K562 (cell line): ENCODE measurements at regions not wholly inside any gene's neighbourhood (a gene's known extent, or its start where the extent isn't known, plus 50 kb on each side); places are given as distances from the start of the nearest gene placed in this dataset.

ENCODE experiments used
- ATAC-seq: fragments of 200-7000 bp; cut with Tn5 transposase; 3 replicates; pipeline ENCODE4 v1.9.1; 2020; ENCODE audit warnings: moderate library complexity
- BruUV-seq: library from RNA; stranded (reverse); fragments of 400-500 nt; replicated peaks from 2 replicates; lab custom pipeline; 2021; lab: Mats Ljungman, UMichigan
- CTCF ChIA-PET: fragments of 300-600 bp; formaldehyde crosslinking; extraction: SDS; loops from one replicate; lab custom pipeline; 2021; ENCODE audit warnings: low intra/inter-chr PET ratio; lab: Yijun Ruan, JAX
- POLR2A ChIA-PET: fragments of 300-600, 350-650 bp; sonication (Branson Sonifier 250); formaldehyde crosslinking; extraction: SDS; loops from one replicate; lab custom pipeline; 2021; ENCODE audit warnings: antibody characterized with exemption, inconsistent platforms; lab: Yijun Ruan, JAX
- DNase-seq, 4 experiments: peaks; one replicate each; pipeline versions ENCODE4 v3.0.0 to v3.0.0-alpha.2; 2011 to 2018; ENCODE audit warnings: low spot score in 3 of 4, mixed read lengths in 3 of 4; ENCODE audit errors: extremely low read depth in 1 of 4
- FAIRE-seq: peaks from 2 replicates; lab custom pipeline; 2011; peaks lifted over from hg19 to GRCh38; lab: Jason Lieb, UNC
- H2AFZ ChIP-seq: 2 replicates; pipeline ENCODE4 v1.6.0; 2011; ENCODE audit warnings: low read depth, low read length, control low read depth, inconsistent platforms
- H3K27ac ChIP-seq: fragments of 200-600 bp; 3 replicates; pipeline ENCODE4 v1.8.0; 2011; ENCODE audit warnings: low read depth, mild to moderate bottlenecking, control low read depth, inconsistent platforms, low read length, moderate library complexity, mixed read lengths; ENCODE audit errors: extremely low read depth
- H3K27me3 ChIP-seq, 2 experiments: fragments of 300-600 bp in 1 of 2; 2 replicates in 1 of 2; 3 replicates in 1 of 2; pipeline versions ENCODE4 v1.6.0 to v1.8.0; 2011; ENCODE audit warnings: inconsistent platforms in 2 of 2, low read length in 2 of 2, mild to moderate bottlenecking in 1 of 2, mixed read lengths in 1 of 2, moderate library complexity in 1 of 2; ENCODE audit not compliant: control insufficient read depth in 2 of 2, insufficient read depth in 2 of 2
- H3K36me3 ChIP-seq: fragments of 300-600 bp; 3 replicates; pipeline ENCODE4 v1.8.0; 2011; ENCODE audit warnings: mild to moderate bottlenecking, low read length, inconsistent platforms; ENCODE audit not compliant: control insufficient read depth, insufficient read depth
- H3K4me1 ChIP-seq, 2 experiments: fragments of 200-600 bp in 1 of 2; replicated peaks in 1 of 2; 2 replicates in 1 of 2; 3 replicates in 1 of 2; pipeline versions ENCODE4 v1.5.1 to v1.8.0; 2011; ENCODE audit warnings: inconsistent platforms in 2 of 2, low read length in 2 of 2, mild to moderate bottlenecking in 1 of 2, mixed read lengths in 1 of 2, moderate library complexity in 1 of 2; ENCODE audit not compliant: control insufficient read depth in 2 of 2, insufficient read depth in 2 of 2
- H3K4me2 ChIP-seq: 2 replicates; pipeline ENCODE4 v1.6.1; 2011; ENCODE audit warnings: low read length, control low read depth, inconsistent platforms, mixed read lengths; ENCODE audit not compliant: insufficient read depth
- H3K4me3 ChIP-seq: fragments of 200-600 bp; sonication (generic), shearing (Covaris generic); 2 replicates; pipeline ENCODE4 v1.5.1; 2016; ENCODE audit warnings: control low read depth, inconsistent platforms
- H3K79me2 ChIP-seq: fragments of 200-600 bp; 3 replicates; pipeline ENCODE4 v1.8.0; 2011; ENCODE audit warnings: low read length, inconsistent platforms; ENCODE audit not compliant: control insufficient read depth, insufficient read depth
- H3K9ac ChIP-seq, 2 experiments: 2 replicates each; pipeline versions ENCODE4 v1.6.0 to v1.6.1; 2011; ENCODE audit warnings: low read depth in 2 of 2, low read length in 2 of 2, control low read depth in 1 of 2, inconsistent platforms in 1 of 2, mild to moderate bottlenecking in 1 of 2, mixed read lengths in 1 of 2; ENCODE audit not compliant: insufficient read depth in 1 of 2
- H3K9me1 ChIP-seq: one replicate; pipeline ENCODE4 v1.6.0; 2011; ENCODE audit warnings: inconsistent platforms, mild to moderate bottlenecking, low read length, moderate library complexity; ENCODE audit not compliant: control insufficient read depth, insufficient read depth
- H3K9me3 ChIP-seq: replicated peaks from 2 replicates; pipeline ENCODE4 v1.5.1; 2011; ENCODE audit warnings: low read depth, low read length, inconsistent platforms; ENCODE audit not compliant: control insufficient read depth, insufficient read depth
- H4K20me1 ChIP-seq: replicated peaks from 2 replicates; pipeline ENCODE4 v1.6.1; 2011; ENCODE audit warnings: low read length, inconsistent platforms, mixed read lengths; ENCODE audit not compliant: control insufficient read depth, insufficient read depth
- CBX8 ChIP-seq: fragments of 200-600 bp; sonication (generic); IDR thresholded peaks from 2 replicates; pipeline ENCODE4 v1.6.1; 2012; ENCODE audit warnings: borderline replicate concordance, mixed run types, low read depth, mild to moderate bottlenecking, moderate library complexity, mixed read lengths, low read length, control low read depth, inconsistent platforms; ENCODE audit not compliant: poor library complexity, severe bottlenecking; ENCODE audit errors: extremely low read depth
- GATAD2B ChIP-seq: fragments of 450-650 bp; IDR thresholded peaks from 2 replicates; pipeline ENCODE4 v1.6.1; 2017; ENCODE audit warnings: mild to moderate bottlenecking, borderline replicate concordance
- IRF1 ChIP-seq: sonication (generic); formaldehyde crosslinking; IDR thresholded peaks from 2 replicates; pipeline ENCODE4 v1.8.0; 2022; ENCODE audit warnings: missing genetic modification reagents, mild to moderate bottlenecking, borderline replicate concordance
- KHSRP ChIP-seq: fragments of 450-650 bp; IDR thresholded peaks from 2 replicates; pipeline ENCODE4 v1.6.1; 2017
- KLF6 ChIP-seq: fragments of 250-450 bp; sonication (Bioruptor Pico); IDR thresholded peaks from 2 replicates; pipeline ENCODE4 v1.4.0; 2020; ENCODE audit warnings: mild to moderate bottlenecking, moderate library complexity, borderline replicate concordance
- NELFE ChIP-seq: IDR thresholded peaks from 2 replicates; pipeline ENCODE4 v1.6.1; 2011; ENCODE audit warnings: mild to moderate bottlenecking; ENCODE audit not compliant: insufficient read depth, insufficient read length
- PHF21A ChIP-seq: fragments of 450-650 bp; IDR thresholded peaks from 2 replicates; pipeline ENCODE4 v1.6.1; 2017; ENCODE audit warnings: low read depth, borderline replicate concordance
- PRPF4 ChIP-seq: fragments of 200-400 bp; formaldehyde crosslinking; IDR thresholded peaks from one replicate; pipeline ENCODE4 v1.6.1; 2017; ENCODE audit warnings: low read length, low read depth, mild to moderate bottlenecking; ENCODE audit not compliant: insufficient read depth, poor library complexity, severe bottlenecking
- VEZF1 ChIP-seq: fragments of 200-800 bp; sonication (Bioruptor generic); IDR thresholded peaks from 2 replicates; pipeline ENCODE4 v1.6.1; 2017; ENCODE audit warnings: missing genetic modification characterization, missing compliant biosample characterization
- ZNF197 ChIP-seq: fragments of 200-800 bp; sonication (Bioruptor generic); IDR thresholded peaks from 2 replicates; pipeline ENCODE4 v1.6.1; 2016; ENCODE audit warnings: low read depth, missing genetic modification characterization, missing compliant biosample characterization
- ZNF3 ChIP-seq: fragments of 250-450 bp; sonication (Bioruptor Pico); IDR thresholded peaks from 2 replicates; pipeline ENCODE4 v1.5.0; 2021; ENCODE audit warnings: mild to moderate bottlenecking, moderate library complexity
- WGBS: fragments of 100-300 bp; shearing (Covaris generic); methylation state at CpG from one replicate; pipeline ENCODE4 v1.1.6; 2016; ENCODE audit warnings: low coverage, mixed read lengths; ENCODE audit not compliant: insufficient coverage; ENCODE audit errors: missing lambda C conversion rate; 5-methylcytosine and 5-hydroxymethylcytosine counted together
- in situ Hi-C: fragments of 300-500 bp; cut with MboI; formaldehyde crosslinking; loops from 4 replicates; pipeline ENCODE4 v1.15.0; 2018; ENCODE audit warnings: inconsistent platforms, mixed read lengths
- intact Hi-C: fragments of 100-400 bp; cut with micrococcal nuclease; formaldehyde crosslinking; loops from 2 replicates; pipeline ENCODE4 v1.14.2; 2022

GRCh38 chr6:21740376-21741124 lies 147.0 kb downstream of the SOX4 start (continued):
- TF ChIP-seq KHSRP (no peak), VEZF1 (no peak), CBX8 (no peak), NELFE (no peak), GATAD2B (no peak), ZNF3 (CRISPR knock-in tag) (no peak), PHF21A (no peak)

- POLR2A ChIA-PET = interaction anchor here (0.6 to 1.2 kb wide), 2 partner anchors 20 to 25 kb away, joined by 4 read pairs; no protein-coding TSS in a partner anchor
- Histone ChIP-seq H2AFZ (no peak overlapping the region), H3K4me3 (no peak overlapping the region), H3K4me2 (no peak overlapping the region), H3K4me1 (no peaks in the 10 kb centered on the region), H3K79me2 (no peaks in the 10 kb centered on the region), H3K36me3 (no peaks in the 10 kb centered on the region), H4K20me1 (no peaks in the 10 kb centered on the region), H3K9ac (no peak overlapping the region), H3K27ac (no peak overlapping the region), H3K9me1 (no peaks in the 10 kb centered on the region), H3K9me3 (no peaks in the 10 kb centered on the region), H3K27me3 (peaks cover 0 to 5% of the 10 kb centered on the region in 2 experiments; a peak in 1 of 5 replicates)
- DNase-seq (no peak), FAIRE-seq (no peak), ATAC-seq (no peak)
- in situ Hi-C loops = no loop called here
- BruUV-seq = no TSS peak
- intact Hi-C loops = no loop called here
- 1% methylated on average over 6 of the region's 6 CpGs for WGBS
- TF ChIP-seq IRF1 (CRISPR knock-in tag) (no peak), ZNF197 (no peak), PRPF4 (no peak), KLF6 (CRISPR knock-in tag) (no peak)
- CTCF ChIA-PET = no interaction called here
Observed at GRCh38 chr6:21741221-21742109, 147.9 kb downstream of the SOX4 start.
